C4-2B (cell line): ENCODE measurements at regions not wholly inside any gene's neighbourhood (a gene's known extent, or its start where the extent isn't known, plus 50 kb on each side); places are given as distances from the start of the nearest gene placed in this dataset.

ENCODE experiments used
- ZFX ChIP-seq: fragments of 450-650 bp; IDR thresholded peaks from 2 replicates; pipeline ENCODE4 v1.6.1; 2017
- TF ChIP-seq, protein P1 (sequence below): fragments of 450-650 bp; conservative IDR thresholded peaks from 2 replicates; pipeline ENCODE4 v1.5.1; 2017; ENCODE audit warnings: mild to moderate bottlenecking

- TF ChIP-seq, protein P1, sequence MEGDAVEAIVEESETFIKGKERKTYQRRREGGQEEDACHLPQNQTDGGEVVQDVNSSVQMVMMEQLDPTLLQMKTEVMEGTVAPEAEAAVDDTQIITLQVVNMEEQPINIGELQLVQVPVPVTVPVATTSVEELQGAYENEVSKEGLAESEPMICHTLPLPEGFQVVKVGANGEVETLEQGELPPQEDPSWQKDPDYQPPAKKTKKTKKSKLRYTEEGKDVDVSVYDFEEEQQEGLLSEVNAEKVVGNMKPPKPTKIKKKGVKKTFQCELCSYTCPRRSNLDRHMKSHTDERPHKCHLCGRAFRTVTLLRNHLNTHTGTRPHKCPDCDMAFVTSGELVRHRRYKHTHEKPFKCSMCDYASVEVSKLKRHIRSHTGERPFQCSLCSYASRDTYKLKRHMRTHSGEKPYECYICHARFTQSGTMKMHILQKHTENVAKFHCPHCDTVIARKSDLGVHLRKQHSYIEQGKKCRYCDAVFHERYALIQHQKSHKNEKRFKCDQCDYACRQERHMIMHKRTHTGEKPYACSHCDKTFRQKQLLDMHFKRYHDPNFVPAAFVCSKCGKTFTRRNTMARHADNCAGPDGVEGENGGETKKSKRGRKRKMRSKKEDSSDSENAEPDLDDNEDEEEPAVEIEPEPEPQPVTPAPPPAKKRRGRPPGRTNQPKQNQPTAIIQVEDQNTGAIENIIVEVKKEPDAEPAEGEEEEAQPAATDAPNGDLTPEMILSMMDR: no peak
- TF ChIP-seq ZFX: no peak
These were observed 715.4 kb upstream of the HS3ST1 start for GRCh38 chr4:12144051-12144450.
